ENCODE measurements at regions not wholly inside any gene's neighbourhood (a gene's known extent, or its start where the extent isn't known, plus 50 kb on each side); places are given as distances from the start of the nearest gene placed in this dataset.

DNA sequence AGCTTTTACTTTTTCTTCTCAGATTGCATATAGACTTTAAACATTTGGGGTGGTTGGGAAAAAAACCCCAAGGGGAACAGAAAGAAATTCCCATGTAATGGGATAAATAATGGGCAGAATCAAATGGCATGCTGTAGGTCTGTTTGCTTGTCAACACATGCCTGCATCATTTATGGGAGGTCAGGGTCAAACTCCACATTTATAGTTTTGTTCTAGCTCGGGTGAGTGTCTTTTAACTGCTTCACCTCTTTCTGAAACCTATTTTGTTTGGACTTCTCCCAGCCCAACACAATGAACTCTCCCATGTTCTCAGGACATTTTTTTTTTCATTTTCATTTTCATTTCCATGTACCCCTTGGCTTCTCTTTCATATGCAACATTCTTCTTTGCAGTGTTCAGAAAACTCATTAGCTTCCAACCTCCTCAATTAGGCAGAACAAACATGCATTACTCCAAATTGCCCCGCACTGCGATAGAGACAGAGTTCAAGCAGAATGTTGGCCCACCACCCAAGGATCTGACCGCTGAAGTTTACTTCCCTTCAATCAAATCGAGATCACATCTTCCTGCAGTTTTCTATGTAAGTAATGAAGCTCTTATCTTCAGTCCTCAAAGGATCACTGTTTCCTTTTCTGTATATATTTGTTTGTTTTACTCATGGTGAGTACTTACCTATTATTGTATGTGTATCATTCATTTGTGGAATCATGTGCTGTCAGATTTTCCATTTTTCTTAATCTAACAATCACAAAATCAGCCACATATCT is 354.6 kb downstream of the ZSWIM6 start:
- DNase-seq (ENCODE audit: low spot score): no peak

DNA sequence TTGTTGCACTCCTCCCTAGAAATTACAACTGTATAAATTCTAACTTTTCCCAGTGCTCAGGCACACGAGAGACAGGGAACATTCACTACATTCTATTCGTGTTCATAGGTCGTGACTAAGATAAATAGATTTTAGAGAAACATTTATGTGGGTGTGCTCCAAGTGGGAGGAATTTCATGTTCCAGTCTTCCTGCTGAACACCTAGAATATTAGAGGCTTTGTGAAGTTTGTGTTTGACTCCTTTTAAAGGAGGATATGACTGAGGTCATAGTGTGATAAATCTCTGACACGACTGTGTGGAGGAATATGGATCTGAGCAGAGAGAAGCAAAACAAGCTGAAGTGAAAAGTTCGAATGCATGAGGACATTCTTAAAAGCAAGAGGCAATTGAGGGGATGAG is 355.3 kb downstream of the ZSWIM6 start:
- no peak for DNase-seq (ENCODE audit: low spot score)

DNA sequence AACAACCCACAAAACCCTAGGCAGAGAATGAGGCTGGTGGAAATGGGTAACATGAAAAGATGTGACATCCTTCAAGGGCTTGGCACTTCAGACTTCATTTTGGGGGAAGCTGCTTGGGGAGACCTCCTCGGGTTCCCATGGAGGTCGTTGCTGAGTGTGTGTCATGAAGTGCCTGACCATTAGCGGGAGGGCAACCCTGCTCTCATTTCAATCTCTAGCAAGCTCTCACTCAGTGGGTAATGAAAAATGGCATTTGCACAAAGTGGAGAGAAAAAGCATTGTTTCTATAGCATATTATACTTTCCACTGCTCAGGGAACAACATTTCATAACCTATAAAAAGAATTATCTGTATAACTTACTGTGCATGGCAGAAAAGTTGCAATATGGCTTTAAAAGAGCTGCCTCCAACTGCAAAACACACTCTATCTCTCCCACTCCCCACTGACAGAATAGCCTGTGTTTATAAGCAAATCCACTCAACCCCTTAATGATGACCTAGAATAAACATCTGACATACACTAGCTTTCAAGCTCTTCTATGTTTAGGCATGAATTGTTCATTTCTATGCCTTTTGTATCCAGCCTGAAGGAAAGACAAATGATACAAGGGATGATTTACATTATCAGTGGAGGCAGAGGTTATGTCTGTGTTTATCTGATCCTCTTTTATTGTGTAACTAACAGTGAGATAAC is 357.2 kb downstream of the ZSWIM6 start:
- no peak for DNase-seq (ENCODE audit: low spot score)

DNA sequence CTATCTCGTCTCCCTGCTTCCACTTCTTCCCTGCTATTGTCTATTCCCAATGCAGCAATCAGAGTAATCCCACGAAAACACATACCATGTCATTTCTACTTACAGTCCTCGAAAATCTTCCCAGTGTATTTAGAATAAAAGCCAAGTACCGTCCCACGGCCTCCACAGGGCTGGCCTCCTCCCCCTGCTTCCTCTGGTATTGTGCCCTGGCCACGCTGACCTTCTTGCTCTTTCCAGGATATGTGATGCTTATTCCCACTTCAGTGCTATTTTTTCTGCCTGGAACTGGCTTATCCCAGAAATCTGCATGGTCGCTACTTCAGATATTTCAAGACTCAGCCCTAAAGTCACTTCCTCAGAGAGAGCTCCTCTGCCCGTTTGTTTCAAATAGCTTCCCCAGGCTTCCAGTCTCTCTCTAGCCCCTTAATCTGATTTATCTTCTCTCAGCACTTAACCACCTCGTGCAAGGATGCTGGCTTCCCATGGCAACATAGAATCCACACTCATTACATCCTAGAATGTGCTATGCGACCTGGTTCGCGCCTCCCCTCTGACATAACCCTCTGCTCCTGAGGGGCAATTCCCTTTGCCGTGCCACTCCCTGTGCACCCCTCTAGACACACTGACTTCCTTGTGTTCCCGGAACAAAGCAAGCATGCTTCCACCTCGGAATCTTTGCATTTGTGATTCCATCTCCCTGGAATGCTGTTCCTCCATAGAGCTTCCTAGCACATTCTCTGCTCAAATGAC is 365.9 kb downstream of the ZSWIM6 start:
- DNase-seq (ENCODE audit: low spot score): no peak

DNA sequence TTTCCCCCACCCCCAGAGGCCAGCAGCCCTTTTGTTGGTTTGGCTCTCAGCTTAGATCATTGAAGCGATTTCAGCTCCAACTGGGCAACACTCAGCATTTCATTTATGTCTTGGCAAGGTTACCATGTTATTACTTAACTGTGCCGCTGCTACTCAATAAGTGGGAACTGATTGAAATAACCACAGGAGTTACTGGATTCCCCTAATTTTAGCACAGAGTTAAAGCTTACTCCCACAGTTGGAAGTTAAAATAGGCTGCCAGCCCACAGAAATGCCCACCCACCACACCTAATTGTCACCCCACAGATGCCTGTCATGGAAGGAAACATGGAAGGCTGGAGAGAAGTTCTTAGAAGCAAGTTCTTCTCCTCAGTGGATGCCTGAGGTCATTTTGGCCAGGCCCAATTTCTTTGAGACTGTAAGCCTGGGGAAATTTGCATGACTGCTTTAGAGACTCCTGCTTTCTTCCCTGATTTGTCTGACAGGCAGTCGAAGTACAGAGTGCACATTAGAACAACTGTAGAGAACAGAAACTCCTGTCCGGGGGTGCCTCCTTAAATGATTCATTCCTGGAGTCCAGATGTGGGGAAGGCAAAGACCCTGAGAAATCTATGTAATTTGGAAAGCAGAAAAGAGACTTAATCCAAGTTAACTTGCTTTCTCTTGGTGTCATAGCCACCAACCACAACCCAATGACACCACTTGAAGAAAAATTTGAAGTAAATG is 370.0 kb downstream of the ZSWIM6 start:
- no peak for DNase-seq (ENCODE audit: low spot score)

DNA sequence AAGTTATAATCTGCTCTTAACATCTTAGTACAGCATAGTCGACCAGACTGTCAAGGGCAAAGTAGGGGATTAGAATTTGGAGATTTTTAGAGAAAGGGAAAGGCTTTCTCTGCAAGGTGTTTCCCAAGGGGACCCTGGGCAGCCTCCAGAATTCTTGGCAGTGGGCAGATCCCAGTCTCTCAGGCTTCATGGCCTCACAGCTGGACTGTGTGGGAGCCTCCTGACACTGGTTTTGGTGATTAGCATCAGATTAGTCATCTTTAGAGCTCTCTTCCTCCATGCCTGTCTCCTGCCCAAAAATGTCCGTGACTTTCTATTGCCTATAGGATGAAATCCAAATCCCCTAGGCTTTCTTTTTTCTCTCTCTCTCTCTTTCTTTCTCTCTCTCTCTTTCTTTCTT is 370.7 kb downstream of the ZSWIM6 start:
- no peak for DNase-seq (ENCODE audit: low spot score)

DNA sequence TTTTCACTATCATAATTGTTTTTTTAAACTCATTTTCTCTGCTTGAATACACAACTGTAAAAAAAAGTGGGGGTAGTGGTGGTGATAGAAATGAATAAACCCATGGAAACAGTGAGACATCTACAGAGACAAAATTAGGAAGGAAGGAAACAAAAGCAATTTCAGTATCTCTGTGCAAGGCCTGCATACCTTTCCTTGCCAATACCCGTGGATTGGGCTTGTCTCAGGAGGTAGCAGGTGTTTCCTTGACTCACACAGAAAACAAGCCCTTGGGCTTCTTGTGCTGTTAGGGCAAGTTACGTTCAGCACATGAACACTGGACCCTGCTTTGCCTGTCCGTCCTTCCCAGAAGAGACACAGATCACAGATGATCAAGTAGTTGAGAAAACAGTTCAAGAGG is 372.2 kb downstream of the ZSWIM6 start:
- DNase-seq (ENCODE audit: low spot score): no peak

DNA sequence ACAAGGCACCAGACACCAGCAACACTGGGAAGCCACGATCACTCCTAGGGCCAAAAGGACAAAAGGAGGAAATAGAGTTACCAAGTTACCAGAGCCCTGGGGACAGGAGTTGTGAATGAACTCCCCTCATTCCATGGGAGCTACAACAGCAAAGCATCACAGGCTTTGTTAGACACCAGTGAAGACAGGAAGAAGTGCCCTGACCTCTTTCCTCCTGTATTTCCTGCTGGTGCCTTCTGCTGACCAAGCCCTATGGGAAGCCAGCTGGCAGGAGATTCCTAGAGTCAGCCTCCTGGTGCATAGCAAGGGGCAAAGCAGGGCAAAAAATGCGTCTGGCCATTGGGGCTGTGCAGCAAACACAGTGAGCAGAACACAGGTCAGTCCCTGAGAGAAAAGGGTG is 374.7 kb downstream of the ZSWIM6 start:
- no peak for DNase-seq (ENCODE audit: low spot score)

DNA sequence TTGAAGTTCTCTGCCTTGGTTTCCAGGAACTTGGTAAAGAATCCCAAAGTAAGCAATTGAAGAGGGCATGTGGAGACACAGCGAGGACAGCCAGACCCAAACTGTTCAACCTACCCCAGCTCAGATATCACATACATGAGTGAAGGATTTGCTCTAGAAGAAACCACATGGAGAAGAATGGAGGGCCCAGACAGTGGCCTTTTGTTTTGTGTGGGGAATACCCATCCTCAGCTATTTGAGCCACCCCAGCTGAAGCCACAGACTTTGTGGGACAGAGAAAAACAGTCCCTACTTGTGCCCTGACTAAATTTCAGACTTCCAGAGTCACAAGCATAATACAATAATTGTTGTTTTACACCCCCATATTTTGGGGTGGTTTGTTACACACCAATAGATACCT is 387.1 kb downstream of the ZSWIM6 start:
- DNase-seq (ENCODE audit: low spot score): no peak

DNA sequence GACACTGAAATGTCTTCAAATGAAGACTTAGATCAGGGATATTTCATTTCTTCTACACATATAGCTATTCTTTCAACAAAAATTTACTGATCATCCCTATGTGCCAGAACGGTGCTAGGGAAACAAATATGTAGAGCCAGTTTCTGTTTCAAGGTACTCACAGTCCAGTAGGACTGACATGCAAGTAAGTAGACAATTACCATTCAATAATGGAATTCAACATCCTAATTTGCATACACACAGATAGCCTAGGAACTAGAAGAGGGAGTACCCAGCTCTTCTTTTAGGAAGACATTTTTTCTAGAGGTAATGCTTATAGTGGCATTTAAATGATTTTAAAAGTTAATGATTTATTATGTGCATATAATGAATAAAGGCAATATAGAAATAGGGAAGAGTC is 388.8 kb downstream of the ZSWIM6 start:
- DNase-seq (ENCODE audit: low spot score): no peak

DNA sequence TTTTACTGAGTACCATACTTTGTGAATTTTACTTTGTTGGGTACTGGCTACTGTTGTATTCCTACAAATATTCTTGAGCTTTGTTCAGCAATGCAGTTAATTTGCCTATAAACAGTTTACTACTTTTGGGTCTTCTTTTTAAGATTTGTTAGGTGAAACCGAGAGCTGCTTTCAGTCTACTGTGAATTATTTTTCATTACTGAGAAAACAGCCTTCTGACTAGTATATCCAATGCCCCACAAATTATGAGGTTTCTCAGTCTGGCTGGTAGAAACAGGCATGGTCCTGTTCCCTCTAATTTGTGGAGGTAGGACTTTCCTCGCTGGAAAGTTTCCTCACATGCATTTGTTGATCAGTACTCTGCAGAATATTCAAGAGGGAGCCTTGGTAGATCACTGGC is 392.0 kb downstream of the ZSWIM6 start:
- no peak for DNase-seq (ENCODE audit: low spot score)

DNA sequence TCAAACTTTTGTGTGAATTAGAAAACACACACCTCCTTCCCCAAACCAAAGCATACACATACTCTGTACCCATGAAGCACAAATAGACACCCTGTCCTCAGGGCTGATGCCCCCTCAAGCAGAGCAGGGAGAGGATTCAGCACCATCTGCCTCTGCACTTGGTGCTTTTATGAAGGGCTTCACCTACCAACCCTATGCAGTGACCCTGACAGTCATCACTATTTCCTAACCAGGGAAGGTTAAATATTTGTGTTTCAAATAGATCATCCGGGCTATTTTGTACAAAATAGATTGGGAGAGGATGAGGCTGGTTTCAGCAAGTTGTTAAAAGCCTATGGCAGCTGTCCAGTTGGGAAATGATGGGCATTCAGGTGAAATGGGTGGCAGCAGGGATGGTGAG is 396.2 kb downstream of the ZSWIM6 start:
- no peak for DNase-seq (ENCODE audit: low spot score)

DNA sequence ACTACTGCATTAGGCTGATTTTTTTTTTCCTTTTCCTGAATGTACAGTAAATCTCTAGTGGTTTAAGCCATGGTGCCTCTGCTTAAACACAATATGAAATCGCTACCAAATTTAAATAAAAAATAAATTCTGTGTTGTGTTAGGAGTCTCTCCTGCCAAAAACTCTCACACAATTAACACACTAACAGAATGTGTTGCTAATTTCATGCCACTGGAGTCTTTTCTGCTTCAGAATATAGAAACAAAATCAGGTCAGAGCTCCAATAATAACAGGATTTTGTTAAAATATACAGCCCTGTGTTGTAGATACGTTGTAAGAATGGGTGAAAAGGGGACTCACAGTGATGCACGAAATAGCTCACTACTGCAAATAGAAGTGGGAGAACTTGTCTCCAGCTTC is 398.8 kb downstream of the ZSWIM6 start:
- DNase-seq (ENCODE audit: low spot score): no peak

DNA sequence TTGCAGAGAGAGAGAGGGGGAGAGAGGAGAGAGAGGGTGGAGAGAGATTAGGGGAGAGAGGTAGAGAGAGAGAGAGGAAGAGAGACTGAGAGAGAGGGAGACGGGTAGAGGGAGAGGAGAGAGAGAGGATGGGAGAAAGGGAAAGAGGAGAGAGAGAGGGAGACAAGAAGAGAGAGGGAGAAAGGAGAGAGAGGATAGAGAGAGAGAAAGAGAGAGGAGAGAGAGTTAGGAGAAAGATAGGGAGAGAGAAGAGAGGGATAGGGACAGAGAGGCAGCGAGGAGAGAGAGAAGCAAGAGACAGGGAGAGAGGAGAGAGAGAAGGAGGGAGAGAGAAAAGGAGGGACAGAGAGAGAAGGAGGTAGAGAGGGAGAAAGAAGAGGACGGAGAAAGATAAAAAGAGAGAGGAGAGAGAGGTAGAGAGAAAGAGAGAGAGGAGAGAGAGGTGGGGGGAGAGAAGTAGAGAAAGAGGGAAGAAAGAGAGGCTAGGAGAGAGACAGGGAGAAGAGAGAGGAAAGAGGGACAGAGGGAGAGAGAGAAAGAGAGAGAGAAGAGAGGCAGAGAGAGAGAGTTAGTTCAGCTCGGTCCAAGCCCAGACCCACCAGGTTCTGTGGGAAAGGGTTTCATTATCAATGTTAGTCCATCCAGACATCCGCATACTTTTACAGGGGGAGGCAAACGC is 399.3 kb downstream of the ZSWIM6 start:
- DNase-seq (ENCODE audit: low spot score): no peak

DNA sequence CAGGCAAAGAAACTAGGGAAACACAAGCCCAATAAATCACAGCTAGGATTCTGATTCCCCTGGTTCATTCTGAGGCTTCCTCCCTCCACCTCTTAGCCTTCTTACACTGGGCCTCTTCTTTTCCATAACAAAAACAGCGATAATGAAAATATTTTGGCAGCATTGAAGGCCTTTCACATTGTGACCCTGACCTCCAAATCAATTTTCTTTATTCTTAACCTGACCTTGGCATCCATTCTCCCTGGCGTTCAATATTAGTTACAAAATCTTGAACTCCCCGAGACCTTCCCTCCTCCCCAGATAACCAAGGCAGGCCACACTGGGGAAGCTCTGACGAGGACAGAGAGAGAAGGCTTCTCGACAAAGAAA is 399.9 kb downstream of the ZSWIM6 start:
- DNase-seq (ENCODE audit: low spot score): no peak

DNA sequence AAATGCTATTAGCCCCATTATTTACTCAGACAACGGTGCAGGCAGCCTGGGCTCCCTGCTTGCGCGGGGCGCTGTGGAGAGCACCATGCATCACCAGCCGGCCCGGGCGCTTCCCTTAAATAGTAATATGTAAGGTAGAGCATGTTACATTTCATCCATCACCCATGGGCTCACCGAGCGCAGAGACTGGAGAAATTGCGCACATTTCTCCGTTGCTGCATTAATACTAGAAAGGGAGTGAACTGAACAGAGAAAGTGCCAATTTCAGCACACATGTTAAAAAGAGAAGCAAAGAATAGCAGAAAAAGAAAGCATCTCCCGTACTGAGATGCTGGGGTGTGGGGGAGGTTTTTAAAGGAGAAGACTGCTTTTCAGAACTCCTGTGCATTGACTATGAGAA is 400.3 kb downstream of the ZSWIM6 start:
- DNase-seq (ENCODE audit: low spot score): no peak

DNA sequence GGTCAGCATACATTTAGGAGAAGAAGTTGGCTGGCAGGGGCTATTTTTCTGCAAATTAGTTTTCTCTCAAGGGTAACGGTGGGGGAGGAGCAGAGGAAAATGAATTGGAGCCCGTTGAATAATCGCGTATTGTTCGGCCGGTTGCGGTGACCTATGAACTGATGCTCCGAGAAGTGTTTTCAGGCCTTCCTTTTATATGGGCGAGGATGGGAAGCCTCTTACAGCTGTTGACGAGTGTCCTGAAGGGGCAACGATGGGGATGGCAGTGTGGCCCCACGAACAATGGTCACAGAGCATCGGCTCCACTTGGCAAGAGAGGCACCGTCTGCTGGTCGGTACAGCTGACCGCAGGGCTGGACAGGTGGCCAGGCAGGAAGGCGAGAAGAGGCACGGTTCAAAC is 400.7 kb downstream of the ZSWIM6 start:
- no peak for DNase-seq (ENCODE audit: low spot score)

DNA sequence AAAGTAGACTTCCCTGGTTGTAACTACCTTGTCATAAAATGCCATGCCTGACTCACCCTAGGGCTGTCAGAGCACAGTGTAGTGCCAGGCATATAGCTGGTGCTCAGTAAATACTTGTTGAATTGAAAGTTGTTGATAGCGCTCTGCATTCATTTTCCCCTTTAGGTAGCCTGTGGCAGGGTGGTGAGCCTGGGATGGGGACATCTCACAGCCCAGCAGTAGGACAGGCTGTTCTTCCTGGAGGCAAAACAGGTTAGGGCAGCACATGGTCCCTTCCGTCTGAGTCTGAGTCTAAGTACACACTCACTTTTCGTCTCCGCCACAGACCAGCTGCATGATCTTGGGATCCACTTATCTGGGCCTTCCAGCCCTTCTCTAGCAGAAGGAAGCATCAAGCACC is 401.9 kb downstream of the ZSWIM6 start:
- no peak for DNase-seq (ENCODE audit: low spot score)

DNA sequence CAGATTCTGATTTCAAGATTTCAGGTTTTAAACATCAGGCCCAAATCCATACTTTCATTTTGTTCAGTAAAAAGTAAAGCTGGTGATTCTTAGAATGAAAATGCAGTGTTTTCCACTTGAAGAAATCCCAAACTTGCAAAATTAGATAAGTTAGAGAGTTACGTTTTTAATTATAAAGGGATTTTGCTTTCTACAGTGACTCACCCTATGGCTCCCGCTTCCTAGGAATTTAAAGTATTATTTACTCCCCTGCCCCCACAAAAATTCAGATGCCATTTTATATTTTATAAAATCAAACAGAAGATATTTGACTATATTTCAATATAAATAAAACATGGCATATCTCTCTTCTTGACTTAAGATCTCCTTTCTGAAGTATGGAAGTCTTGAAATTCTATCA is 402.9 kb downstream of the ZSWIM6 start:
- no peak for DNase-seq (ENCODE audit: low spot score)

DNA sequence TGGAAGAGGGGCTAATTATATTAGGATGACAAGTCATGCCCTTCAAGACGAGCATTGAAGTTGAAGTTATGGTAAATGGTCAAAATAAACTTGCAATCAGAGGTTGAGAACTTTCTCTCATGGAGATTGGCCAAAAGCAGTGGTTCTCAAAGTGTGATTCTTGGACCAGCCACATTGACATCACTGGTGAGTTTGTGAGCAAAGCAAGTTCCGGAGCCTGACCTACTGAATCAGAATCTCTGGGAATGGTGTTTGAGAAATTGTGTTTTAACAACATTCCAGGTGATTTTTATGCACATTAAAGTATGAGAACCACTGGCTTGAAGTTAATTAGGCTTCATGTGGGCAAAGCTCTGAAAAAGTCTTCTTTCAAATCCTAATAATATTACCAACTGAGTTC is 403.5 kb downstream of the ZSWIM6 start:
- DNase-seq (ENCODE audit: low spot score): no peak

DNA sequence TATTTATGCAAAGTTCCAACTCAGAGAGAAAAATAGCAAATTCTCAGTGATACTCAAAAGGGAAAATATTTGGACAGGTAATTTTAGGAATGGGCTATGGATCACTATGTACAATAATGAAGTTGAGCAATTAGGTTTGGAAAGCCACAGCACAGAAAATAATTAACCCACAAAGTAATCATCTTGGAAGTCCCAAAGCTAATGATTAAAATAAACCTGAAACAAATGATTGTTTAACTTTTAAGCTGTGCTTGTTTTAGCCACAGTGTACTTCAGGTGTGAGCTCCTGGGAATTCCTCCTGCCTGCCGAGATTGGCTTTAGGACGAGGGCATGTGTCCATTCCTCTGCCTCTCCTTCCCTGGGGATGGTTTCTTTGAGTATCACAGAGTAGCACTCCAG is 403.9 kb downstream of the ZSWIM6 start:
- no peak for DNase-seq (ENCODE audit: low spot score)

All from iPS-NIHi11 (cell line).